ENCODE measurements at regions not wholly inside any gene's neighbourhood (a gene's known extent, or its start where the extent isn't known, plus 50 kb on each side); places are given as distances from the start of the nearest gene placed in this dataset.

DNA sequence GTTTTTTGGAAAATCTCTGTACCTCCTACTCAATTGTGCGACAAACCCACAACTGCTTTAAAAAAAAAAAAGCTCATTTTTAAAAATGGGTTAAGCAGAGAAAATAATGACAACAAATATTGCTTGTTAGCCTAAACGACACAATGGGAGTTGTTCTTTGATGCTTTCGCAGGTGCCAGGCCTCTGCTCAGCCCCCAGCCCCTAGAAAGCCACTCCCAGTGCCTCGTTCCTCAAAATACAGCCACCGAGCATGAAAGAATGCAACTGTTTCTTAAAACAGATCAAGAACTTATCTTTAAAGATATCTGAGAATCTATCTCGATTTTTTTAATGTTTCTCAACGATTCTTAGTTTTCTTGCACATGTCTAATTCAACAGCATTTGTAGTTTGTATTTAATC lies 85.2 kb upstream of the PFKP start:
- no peak for DNase-seq (ENCODE audit: low read depth in 4 of 4, low spot score in 2 of 4)

DNA sequence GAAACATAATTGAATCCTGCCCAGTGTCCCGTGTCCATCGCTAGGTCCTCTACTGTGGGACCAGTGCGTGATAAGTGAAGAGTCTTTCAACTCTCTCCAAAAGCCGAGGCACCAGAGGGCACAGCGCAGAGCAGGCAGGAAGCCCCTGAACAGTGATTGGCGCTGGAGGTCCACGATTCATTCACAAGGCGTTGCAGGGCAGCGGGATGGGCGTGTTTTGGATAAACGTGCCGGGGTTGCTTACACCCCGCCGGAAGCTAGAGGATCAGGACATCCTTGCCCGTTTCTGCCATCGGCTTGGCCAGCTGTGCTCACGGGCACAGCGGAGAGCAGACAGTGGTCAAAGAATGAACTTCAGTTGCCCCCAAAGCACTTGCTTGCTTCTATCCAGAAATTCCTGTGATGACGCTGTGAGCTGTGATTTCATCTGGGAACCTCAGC lies 86.0 kb upstream of the PFKP start:
- DNase-seq (ENCODE audit: low read depth in 4 of 4, low spot score in 2 of 4), result no peak

DNA sequence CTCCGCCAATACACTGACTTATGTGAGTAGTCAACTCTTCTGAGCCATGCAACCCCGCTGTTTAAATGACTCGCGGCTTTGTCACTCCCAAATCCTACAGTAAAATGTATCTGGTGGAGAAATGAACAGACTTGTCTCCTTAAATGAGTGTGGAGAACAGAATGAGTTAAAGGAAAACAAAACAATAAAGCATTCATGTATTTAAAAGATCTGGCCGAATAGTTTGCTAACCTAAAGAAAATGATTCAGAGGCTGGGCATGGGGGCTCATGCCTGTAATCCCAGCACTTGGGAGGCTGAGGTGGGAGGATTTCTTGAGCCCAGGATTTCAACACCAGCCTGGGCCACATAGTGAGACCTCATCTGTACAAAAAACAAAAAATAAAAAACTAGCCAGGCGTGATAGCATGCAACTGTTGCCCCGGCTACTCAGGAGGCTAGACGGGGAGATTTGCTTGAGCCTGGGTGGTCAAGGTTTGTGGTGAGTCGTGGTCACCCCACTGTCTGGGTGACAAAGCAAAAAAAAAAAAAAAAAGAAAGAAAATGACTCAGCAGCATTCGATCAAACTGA lies 86.5 kb upstream of the PFKP start:
- no peak for DNase-seq (ENCODE audit: low read depth in 4 of 4, low spot score in 2 of 4)

DNA sequence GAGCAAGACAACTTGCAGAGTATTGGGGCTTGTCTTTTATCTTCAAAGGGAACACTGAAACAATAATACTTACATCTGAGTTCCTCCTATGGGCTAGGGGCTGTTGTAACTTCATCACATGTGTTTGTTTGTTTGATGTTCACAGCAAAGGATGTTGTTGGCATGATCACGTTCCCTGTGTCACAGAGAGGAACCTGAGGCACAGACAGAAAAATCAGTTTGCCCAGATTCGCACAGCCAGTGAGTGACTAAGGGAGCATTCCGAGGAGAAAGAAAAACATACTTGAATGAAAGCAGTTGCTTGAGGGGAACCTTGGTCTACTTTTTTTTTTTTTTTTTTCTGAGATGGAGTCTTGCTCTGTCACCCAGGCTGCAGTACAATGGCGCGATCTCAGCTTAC lies 87.2 kb upstream of the PFKP start:
- no peak for DNase-seq (ENCODE audit: low read depth in 4 of 4, low spot score in 2 of 4)

DNA sequence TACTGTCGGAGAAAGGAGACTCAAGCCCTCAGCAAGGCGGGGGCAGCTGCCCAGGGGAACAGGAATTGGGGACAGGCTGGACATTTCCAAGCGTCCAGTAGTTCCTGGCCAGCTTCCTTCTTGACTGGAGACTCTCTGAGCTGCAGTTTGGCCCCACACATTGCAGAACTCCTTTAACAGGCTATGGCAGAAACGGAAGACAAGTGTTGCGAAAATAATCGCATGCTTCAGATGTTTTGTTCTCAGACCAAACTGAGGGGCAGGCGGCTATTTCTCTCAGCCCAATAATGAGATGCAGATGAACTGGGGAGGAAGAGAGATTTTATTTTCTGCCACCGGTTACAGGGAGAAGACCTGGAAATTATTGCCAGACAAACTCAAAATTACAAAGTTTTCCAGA lies 88.0 kb upstream of the PFKP start:
- DNase-seq (ENCODE audit: low read depth in 4 of 4, low spot score in 2 of 4), result no peak

DNA sequence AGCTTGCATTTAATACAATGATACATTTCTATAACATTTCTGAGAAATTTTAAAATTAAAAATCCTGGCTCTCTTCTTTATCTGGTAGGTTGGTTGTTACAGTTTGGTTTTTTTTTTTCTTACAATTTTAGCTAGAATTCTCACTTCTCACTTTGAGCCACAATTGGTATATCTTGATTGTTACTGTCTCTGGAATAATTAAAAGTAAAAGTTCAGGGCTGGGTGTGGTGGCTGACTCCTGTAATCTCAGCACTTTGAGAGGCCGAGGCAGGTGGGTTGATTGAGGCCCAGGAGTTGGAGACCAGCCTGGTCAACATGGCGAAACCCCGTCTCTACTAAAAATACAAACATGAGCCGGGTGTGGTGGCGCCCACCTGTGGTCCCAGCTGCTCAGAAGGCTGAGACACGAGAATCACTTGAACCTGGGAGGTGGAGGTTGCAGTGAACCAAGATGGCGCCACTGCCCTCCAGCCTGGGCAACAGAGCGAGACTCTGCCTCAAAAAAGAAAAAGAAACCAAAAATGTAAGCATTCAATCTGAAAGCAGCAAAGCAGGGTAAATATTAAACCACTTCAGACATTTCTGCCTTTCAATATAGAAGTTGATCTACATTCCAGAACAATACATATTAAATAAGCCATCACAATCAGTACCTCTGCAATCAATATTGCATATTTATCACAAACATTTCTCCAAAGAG lies 88.6 kb upstream of the PFKP start:
- no peak for DNase-seq (ENCODE audit: low read depth in 4 of 4, low spot score in 2 of 4)

DNA sequence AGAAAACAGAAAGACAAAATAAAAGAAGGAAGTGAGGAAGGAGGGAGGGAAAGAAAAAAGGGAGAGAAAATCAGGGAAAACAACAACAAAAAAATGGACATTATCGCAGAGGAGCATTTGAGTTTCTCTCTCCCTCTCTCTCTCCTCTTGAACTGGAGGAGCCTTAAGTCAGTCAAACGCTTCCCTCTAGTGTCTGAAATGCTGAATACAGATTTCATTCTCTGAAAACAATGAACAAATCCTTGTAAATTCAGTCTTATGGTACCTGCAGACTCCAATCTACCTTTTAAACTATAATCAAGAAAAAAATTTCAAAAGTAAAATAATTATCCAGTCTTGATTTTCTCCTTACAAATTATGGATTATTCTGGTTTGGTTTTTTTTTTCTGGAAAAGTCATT lies 89.2 kb upstream of the PFKP start:
- peak in 2 of 4 donors; percentile 26 to 56 for DNase-seq (ENCODE audit: low read depth in 4 of 4, low spot score in 2 of 4)

DNA sequence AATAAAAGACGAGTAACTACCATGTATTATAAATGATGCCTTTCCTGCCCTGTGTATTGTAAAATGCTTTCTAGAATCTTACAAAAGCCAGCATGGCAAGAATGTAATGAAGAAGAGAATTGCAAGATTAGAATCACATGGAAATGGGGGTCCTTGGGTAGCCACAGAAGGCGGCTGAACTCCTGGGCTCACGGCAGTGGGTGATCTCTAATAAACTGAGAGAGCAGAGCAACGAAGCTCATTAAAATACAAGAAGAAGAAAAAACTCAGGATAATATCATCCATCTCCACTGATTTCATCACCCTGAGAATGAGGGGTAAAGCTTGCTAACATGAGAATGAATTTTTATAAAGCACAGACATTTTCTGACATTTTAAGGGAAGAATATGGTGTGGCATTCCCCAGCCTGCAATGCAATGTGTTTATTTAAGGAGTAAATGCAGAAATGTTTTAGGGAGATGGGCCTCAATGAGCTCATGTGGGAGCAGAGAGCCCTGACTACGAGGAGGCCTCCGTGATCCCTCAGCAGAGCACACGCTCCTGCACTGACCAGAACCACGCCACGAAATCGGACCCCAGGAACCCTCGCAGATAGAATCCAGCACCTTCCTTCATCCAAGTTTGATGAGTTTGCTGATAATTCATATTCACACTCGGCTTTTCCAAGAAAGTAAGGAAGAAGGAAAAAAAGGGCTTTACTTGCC lies 92.7 kb upstream of the PFKP start:
- no peak for DNase-seq (ENCODE audit: low read depth in 4 of 4, low spot score in 2 of 4)

DNA sequence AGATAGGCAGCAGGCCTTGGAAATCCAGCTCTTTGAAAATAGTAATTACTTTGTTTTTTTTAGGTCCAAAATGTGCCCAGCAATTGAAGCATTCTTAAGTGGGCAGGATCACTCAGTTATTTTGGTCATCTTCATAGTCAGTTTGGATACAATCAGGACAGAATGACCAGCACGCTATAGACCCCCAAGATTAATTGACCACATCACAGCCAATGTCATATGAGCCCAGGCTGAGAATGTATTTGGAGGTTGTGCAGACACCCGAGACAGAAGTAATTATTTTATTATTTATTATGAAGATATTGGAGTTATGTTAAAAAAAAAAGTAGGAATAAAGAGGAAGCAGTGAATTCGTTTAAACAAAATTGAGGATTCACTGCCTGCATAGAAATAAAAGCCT lies 93.3 kb upstream of the PFKP start:
- DNase-seq (ENCODE audit: low read depth in 4 of 4, low spot score in 2 of 4), result no peak

DNA sequence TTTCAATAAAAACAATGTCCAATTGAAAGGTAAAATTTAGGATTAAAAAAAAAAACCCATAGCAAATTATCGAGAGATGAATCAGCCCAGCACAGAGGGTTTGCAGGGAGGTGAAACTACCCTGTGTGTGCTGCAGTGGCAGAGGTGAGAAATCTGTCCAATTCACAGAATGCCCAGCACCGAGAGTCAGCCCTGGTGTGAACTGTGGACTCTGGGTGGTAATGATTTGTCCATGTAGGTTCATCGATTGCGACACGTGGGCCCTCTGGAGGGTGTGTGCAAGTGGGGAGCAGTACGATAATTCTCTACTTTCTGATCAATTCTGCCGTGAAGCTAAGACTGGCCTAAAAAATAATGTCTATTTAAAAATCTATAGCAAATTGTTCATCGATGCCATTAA lies 94.5 kb upstream of the PFKP start:
- DNase-seq (ENCODE audit: low read depth in 4 of 4, low spot score in 2 of 4), result no peak

DNA sequence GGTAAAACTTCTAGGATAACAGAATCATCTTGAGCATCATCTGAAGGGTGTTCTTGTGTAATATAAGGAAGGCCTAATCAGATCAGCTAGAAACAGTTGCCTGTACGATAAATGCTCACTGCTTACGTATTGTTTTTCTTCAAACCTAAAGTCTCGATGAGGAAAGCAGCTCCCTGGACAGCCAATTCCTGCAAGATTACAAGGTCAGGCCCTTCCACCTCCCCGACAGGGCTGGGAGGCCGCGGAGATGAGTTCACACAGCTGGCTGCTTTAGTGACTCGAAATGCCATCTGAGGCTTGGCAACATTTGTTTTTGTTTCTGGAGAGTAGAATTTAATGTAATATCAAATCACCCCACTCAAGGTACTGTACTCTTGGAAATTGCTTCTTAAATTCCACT lies 95.1 kb upstream of the PFKP start:
- DNase-seq (ENCODE audit: low read depth in 4 of 4, low spot score in 2 of 4), result no peak

DNA sequence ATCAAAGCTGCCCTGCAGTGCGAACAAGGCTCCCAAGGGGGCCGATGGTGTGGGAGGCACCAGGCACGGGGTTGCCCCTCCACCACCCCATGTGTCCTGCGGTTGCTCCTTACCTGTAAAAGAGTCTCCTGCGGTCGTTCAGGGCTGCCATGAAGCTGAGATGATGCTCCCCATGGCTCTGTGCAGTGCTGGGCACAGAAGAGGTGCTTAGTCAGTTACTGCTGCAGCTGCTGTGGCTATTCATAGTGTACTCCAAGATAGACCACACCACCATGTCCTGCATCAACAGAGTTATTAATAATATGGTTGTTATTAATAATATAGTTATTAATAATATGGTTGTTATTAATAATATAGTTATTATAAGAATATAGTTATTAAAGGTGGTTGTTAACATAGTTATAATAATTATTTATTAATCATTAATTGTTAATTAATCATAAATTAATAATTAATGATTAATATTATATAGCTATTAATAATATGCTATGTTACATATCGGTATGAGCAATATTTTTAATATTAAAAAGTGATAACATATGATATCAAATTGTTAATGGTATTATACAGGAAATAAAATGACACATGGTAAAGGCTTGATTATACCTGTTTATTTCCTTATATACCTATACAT lies 97.0 kb upstream of the PFKP start:
- DNase-seq (ENCODE audit: low read depth in 4 of 4, low spot score in 2 of 4), result no peak

DNA sequence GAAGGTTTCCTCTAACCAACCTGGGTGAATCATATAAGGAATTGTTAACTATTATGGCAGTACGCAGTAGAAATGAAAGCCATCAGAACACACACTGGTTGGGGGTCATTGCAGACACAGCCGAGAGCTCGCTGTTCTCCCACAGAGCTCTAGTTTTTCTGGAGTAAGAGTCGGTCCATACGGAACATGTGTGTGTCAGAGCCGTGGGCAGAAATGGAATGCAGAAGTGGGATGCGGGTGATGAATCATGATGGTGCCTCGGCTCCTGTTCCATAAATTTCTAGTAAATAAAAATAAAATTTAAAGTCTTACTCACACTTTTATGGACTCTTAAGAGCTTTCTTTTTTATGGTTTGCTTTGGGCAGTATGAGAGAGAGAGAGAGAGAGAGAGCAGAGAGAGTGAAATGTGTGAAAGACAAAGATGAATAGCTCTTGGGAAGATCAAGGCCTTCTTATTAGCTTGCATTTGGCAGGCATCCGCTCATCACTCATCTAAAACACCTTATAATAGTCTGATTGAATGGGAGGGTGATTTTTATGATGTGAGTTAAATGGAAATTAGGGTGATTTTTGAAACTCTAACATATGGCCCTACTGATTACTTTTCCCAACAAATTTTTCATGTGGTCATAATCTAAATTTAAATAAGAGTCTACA lies 98.8 kb upstream of the PFKP start:
- no peak for DNase-seq (ENCODE audit: low read depth in 4 of 4, low spot score in 2 of 4)

DNA sequence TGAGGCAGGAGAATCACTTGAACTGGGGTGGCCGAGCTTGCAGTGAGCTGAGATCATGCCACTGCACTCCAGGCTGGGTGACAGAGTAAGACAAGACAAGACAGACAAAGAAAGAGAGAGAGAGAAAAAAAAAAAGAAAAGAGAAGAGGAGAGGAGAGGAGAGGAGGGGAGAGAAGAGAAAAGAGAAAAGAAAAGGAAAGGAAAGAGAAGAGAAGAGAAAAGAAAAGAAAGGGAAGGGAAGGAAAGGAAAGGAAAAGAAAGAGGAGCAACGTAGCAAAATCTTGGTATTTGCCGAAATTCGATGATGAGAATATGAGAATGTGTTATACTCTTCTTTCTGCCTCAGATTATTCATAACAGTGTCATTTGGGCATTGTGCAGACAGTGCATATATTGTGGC lies 101.2 kb upstream of the PFKP start:
- no peak for DNase-seq (ENCODE audit: low read depth in 4 of 4, low spot score in 2 of 4)

DNA sequence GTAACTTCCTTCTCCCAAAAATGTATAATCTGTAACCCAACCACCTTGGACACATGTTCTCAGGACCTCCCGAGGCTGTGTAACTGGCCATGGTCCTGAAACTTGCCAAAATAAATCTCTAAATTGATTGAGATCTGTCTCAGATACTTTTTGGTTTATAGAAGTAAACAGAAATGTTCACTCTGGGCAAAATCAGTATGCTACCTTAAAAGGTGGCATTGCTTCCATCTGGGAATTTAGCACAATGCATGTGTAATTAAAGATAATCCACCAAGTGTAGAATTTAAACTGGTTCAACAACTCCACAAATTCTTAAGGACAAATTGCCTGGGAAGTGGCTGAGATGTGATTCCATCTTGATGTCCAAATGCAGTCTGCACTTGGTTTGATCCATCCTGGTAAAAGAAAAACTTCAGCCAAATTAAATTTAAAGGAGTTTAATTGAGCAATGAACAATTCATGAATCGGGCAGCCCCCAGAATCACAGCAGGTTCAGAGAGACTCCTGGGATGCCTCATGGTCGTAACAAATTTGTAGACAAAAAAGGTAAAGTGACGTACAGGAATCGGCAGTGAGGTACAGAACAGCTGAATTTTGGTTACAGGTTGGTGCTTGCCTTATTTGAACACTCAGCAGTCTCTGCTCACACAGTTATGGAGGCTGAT lies 102.6 kb upstream of the PFKP start:
- DNase-seq (ENCODE audit: low read depth in 4 of 4, low spot score in 2 of 4), result no peak

DNA sequence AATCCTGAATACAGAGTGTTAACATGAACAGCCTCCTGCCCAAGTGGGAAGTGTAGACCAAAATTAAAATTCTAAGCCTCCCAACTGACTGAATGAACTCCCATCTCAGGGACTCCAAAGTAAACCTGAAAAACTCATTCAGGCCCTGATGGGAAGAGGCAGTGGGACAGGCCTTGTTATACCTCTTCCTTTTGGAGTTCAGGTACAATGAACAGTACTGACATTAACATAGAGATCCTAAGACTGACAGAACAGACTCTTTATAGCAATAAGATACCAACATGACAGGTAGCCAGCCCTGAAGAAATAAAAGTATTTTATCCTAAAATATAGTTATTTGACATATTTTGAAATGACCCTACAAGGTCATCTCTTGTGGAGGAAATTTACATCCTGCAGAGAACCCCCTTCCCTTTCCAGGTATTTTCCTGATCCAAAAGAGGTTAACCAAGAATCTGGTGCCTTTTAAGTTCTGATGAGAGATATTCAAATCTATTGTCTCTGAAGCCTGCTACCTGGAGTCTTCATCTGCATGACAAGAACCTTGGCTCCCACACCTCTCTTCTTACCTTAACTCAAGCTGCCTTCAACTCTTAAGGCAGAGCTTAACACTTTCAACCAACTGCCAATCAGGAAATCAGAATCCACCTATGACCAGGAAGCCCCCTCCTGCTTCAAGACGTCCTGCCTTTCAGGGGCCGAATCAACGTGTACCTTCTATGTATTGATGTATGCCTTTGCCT lies 103.3 kb upstream of the PFKP start:
- DNase-seq (ENCODE audit: low read depth in 4 of 4, low spot score in 2 of 4), result no peak

DNA sequence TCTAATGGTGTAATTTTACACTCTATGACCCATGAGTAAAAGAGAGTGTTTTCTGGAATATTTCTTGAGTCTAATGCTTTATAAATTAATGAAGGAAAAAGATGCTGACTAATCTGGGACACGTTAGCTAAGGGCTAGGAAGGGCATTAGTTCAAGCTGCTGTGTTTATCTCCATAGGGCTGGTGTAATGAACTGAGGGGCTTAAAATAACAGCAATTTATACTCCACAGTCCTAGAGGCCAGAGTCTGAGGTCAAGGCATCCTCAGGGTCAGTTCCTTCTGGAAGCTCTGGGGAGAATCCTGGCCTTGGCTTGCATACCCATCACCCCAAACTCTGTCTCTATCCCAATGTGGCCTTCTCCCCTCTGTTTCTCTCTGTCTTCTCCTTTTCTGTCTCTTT lies 105.2 kb upstream of the PFKP start:
- DNase-seq (ENCODE audit: low read depth in 4 of 4, low spot score in 2 of 4), result no peak

DNA sequence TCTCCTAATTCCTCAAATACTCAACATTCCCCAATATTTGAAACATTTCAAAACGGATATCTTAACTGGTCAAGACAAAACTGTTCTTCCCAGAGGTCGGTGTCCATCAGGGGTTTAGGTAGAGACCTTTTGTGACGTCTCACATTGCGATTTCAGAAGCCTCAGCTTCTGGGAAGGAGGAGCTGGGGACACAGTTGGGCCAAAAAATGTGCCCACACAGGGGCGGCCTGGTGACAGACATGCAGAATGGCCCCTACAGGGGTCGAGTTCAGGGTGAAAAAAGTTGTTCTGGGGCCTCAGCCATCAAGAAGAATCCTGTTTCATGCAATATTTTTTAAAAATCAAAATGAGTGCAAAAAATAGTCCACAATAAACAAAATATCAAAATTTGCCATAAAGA lies 108.7 kb upstream of the PFKP start:
- DNase-seq (ENCODE audit: low read depth in 4 of 4, low spot score in 2 of 4), result no peak

DNA sequence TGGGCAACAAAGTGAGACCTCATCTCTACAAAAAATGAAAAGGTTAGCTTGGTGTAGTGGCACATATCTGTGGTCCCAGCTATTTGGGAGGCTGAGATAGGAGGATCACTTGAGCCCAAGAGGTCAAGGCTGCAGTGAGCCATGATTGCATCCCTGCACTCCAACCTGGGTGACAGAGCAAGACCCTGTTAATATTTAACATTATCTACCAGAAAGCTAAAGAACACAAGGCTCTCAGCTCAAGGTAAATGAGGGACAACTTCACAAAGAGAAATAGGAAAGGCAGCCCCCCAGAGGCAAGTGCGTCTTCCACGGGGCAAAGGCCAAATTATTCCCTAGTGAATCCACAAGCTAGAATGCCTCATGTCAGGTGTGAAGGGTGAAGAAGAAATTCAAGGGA lies 109.6 kb upstream of the PFKP start:
- DNase-seq (ENCODE audit: low read depth in 4 of 4, low spot score in 2 of 4), result no peak

DNA sequence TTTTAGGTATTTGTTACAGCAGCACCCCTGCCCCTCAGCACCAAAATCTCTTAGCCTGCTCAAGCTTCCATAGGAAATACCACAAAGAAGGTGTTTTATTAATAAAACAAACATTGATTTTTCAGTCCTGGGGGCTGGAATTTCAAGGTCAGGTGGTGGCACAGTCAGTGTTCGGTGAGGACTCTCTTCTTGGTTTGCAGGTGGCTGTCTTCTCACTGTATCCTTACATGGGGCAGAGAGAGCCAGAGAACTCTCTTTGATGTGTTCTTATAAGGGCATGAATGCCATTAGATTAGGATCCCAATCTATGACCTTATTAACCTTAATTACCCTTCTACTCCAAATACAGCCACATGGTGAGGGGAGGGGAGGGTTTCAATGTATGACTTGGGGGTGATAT lies 112.3 kb upstream of the PFKP start:
- no peak for DNase-seq (ENCODE audit: low read depth in 4 of 4, low spot score in 2 of 4)
